Body of pancreas (tissue), 4 donors: ENCODE measurements at regions not wholly inside any gene's neighbourhood (a gene's known extent, or its start where the extent isn't known, plus 50 kb on each side); places are given as distances from the start of the nearest gene placed in this dataset.
"Not testable (repeated sequence)": the region's sequence is repeated elsewhere in the genome, so short reads cannot be mapped to it uniquely, and the experiment has no call there.

ENCODE experiments used
- ATAC-seq: fragments of 150-250 bp; one replicate; pipeline ENCODE4 v1.9.1; 2016
- DNase-seq, 4 donors: peaks; one replicate each; pipeline ENCODE4 v3.0.0-alpha.2; 2019
- H3K27ac ChIP-seq, 4 donors: fragments of 200-600 bp; sonication (generic); 1 replicate in 3 of 4; 2 replicates in 1 of 4; pipeline versions ENCODE4 v1.5.1 to v1.6.1; 2016 to 2019; ENCODE audit warnings: mild to moderate bottlenecking in 1 of 4, mixed read lengths in 1 of 4, moderate library complexity in 1 of 4
- H3K27me3 ChIP-seq, 2 donors: fragments of 200-600 bp; sonication (generic); one replicate each; pipeline ENCODE4 v1.6.0; 2016; ENCODE audit warnings: mild to moderate bottlenecking in 1 of 2
- H3K36me3 ChIP-seq, 2 donors: fragments of 200-600 bp; sonication (generic); replicated peaks in 1 of 2; 2 replicates each; pipeline ENCODE4 v1.5.1; 2016; ENCODE audit warnings: low read depth in 2 of 2; ENCODE audit not compliant: insufficient read depth in 1 of 2
- H3K4me1 ChIP-seq: fragments of 200-600 bp; sonication (generic); one replicate; pipeline ENCODE4 v1.6.0; 2016
- H3K4me3 ChIP-seq, 2 donors: fragments of 200-600 bp; sonication (generic); 1 replicate in 1 of 2; 2 replicates in 1 of 2; pipeline ENCODE4 v1.5.1; 2016 to 2019
- H3K9me3 ChIP-seq, 3 donors: fragments of 200-600 bp; sonication (generic); 1 replicate in 2 of 3; 2 replicates in 1 of 3; pipeline ENCODE4 v1.5.1; 2016
- CTCF ChIP-seq, 7 experiments: fragments of 450-650 bp in 4 of 7; fragments of 200-600 bp in 3 of 7; sonication (generic) in 3 of 7; IDR thresholded peaks; one replicate each; pipeline ENCODE4 v1.5.1; 2016 to 2019; ENCODE audit warnings: antibody characterized with exemption in 7 of 7
- POLR2A ChIP-seq, 3 donors: fragments of 450-650 bp; IDR thresholded peaks; one replicate each; pipeline ENCODE4 v1.6.1; 2016; ENCODE audit warnings: antibody characterized with exemption in 3 of 3, mild to moderate bottlenecking in 2 of 3
- WGBS, 2 donors: methylation state at CpG; one replicate each; pipeline ENCODE4 v1.1.5; 2017; 5-methylcytosine and 5-hydroxymethylcytosine counted together
- intact Hi-C: fragments of 100-400 bp; cut with DNase I; formaldehyde crosslinking; loops from one replicate; pipeline ENCODE4 v1.15.1; 2023

DNA sequence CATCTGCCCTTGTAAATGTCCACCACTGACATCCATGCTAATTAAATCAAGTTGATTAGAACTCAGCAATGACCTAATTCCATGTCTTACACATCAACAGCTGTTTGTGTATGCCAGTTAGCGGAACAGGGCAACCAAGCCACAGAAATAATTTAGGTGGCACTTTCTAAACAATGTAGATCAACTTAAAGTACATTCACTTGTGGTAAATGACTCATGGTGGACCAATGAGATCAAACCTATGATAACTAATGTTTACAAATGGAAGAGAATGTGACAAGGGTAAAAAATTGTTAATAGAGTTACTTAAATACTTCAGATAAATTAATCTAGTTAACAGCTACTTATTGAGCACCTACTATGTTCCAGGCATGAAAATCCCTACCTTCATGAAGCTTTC, 63.1 kb upstream of the ICA1 start:
- H3K4me1 ChIP-seq, result no peaks in the 10 kb centered on the region
- no peaks in the 10 kb centered on the region for H3K9me3 ChIP-seq
- no peak overlapping the region for H3K4me3 ChIP-seq
- H3K27me3 ChIP-seq, result no peaks in the 10 kb centered on the region
- DNase-seq (no peak), ATAC-seq (no peak)
- H3K36me3 ChIP-seq, result no peaks in the 10 kb centered on the region
- TF ChIP-seq POLR2A (IDR thresholded peaks at IDR 0.05), result no peak
- no peak for TF ChIP-seq CTCF (IDR thresholded peaks at IDR 0.05)
- H3K27ac ChIP-seq, result no peak overlapping the region
- intact Hi-C loops, result no loop called here
- WGBS, 2 donors, result 82 to 88% methylated on average over 1 of the region's 1 CpG

GRCh38 chr7:8327199-8327598, 65.2 kb upstream of the ICA1 start:
- H3K9me3 ChIP-seq, result no peaks in the 10 kb centered on the region
- intact Hi-C loops, result no loop called here
- TF ChIP-seq POLR2A (IDR thresholded peaks at IDR 0.05) (no peak), CTCF (IDR thresholded peaks at IDR 0.05) (no peak)
- ATAC-seq, result no peak
- H3K4me1 ChIP-seq, result no peaks in the 10 kb centered on the region
- no peak overlapping the region for H3K4me3 ChIP-seq
- H3K27ac ChIP-seq, result no peak overlapping the region
- no peak for DNase-seq
- WGBS, 2 donors, result 87% methylated on average over 3 of the region's 3 CpGs
- H3K36me3 ChIP-seq, result no peaks in the 10 kb centered on the region
- H3K27me3 ChIP-seq, result no peaks in the 10 kb centered on the region

DNA sequence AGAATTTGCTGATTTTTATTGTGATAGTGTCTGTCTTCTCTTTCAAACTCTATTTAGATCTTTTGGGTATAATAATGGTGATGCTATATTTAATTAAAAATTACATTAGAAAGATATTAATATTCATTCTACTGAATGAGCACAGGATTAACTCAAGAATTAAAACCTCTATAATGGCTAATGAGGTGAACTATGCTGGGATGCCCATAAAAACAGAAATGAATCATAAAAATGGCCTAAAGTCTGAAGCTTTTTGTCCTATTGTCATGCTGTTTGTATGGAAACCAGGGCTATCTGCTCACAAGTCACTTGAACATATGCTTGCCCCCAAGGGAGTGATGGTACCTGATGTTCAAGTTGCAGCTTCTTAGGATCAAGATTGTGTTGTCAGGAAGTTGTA, 76.2 kb upstream of the ICA1 start:
- TF ChIP-seq POLR2A (IDR thresholded peaks at IDR 0.05) (no peak), CTCF (IDR thresholded peaks at IDR 0.05) (no peak)
- DNase-seq, result no peak
- Histone ChIP-seq H3K4me1 (no peaks in the 10 kb centered on the region), H3K4me3 (no peak overlapping the region), H3K9me3 (no peaks in the 10 kb centered on the region), H3K27me3 (no peaks in the 10 kb centered on the region), H3K27ac (no peak overlapping the region), H3K36me3 (no peaks in the 10 kb centered on the region)
- ATAC-seq, result no peak
- intact Hi-C loops, result no loop called here

DNA sequence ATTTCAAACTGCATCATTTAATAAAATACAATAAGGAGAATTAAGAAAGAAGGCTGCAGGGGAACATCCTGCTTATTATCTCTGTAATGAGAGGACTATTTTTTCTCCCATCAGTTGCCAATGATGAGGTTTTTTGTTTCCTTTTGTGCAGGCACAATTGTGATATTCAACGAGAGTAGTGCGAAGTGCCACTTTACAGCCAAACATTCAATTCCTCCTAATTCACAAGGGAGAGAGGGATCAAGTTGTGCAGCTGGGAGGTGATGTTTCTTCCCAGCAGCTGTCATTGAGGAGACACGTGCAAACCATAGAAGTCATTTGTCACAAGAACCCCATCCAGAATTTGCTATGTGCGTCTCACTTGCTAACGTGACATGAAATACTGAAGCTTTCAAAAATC, 81.6 kb upstream of the ICA1 start:
- no peak overlapping the region for H3K27ac ChIP-seq
- TF ChIP-seq CTCF (IDR thresholded peaks at IDR 0.05) (no peak), POLR2A (IDR thresholded peaks at IDR 0.05) (no peak)
- no peaks in the 10 kb centered on the region for H3K27me3 ChIP-seq
- H3K36me3 ChIP-seq, result no peaks in the 10 kb centered on the region
- ATAC-seq (no peak), DNase-seq (no peak)
- WGBS, 2 donors, result 54 to 57% methylated on average over 5 of the region's 5 CpGs
- no peaks in the 10 kb centered on the region for H3K9me3 ChIP-seq
- no peaks in the 10 kb centered on the region for H3K4me1 ChIP-seq
- intact Hi-C loops, result no loop called here
- no peak overlapping the region for H3K4me3 ChIP-seq

DNA sequence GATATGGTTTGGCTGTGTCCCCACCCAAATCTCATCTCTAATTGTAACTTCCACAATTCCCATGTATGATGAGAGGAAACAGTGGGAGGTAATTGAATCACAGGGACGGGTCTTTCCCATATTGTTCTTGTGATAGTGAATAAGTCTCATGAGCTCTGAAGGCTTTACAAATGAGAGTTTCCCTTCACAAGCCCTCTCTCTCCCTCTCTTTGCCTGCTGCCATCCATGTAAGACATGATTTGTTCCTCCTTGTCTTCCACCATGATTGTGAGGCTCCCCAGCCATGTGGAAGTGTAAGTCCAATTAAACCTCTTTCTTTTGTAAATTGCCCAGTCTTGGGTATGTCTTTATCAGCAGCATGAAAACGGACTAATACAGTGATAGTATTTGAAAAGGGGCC, 85.4 kb upstream of the ICA1 start:
- WGBS, 2 donors, result 41 to 43% methylated on average over 2 of the region's 2 CpGs
- DNase-seq, H3K4me3 ChIP-seq, intact Hi-C loops, H3K36me3 ChIP-seq, H3K27me3 ChIP-seq, ATAC-seq, H3K4me1 ChIP-seq, H3K9me3 ChIP-seq, H3K27ac ChIP-seq: not testable (repeated sequence)

- intact Hi-C loops, H3K27me3 ChIP-seq, ATAC-seq, H3K9me3 ChIP-seq, H3K4me3 ChIP-seq, DNase-seq, H3K36me3 ChIP-seq, H3K4me1 ChIP-seq, H3K27ac ChIP-seq: not testable (repeated sequence)
- WGBS, 2 donors, result 83 to 92% methylated on average over 20 of the region's 20 CpGs
These were observed 81.8 kb upstream of the NXPH1 start for GRCh38 chr7:8351654-8352053.
